HEK293T (cell line): ENCODE measurements at regions not wholly inside any gene's neighbourhood (a gene's known extent, or its start where the extent isn't known, plus 50 kb on each side); places are given as distances from the start of the nearest gene placed in this dataset.

Source experiments
- ARNT ChIP-seq: fragments of 450-650 bp; IDR thresholded peaks from 2 replicates; pipeline ENCODE4 v1.6.1; 2017; ENCODE audit warnings: mild to moderate bottlenecking
- HDGF ChIP-seq: fragments of 450-650 bp; IDR thresholded peaks from 2 replicates; pipeline ENCODE4 v1.6.1; 2017; ENCODE audit warnings: antibody characterized with exemption, borderline replicate concordance
- L3MBTL2 ChIP-seq: fragments of 450-650 bp; conservative IDR thresholded peaks from 2 replicates; pipeline ENCODE4 v1.6.1; 2016; ENCODE audit warnings: mild to moderate bottlenecking
- SP1 ChIP-seq: fragments of 450-650 bp; IDR thresholded peaks from 2 replicates; pipeline ENCODE4 v1.6.1; 2017
- TARDBP ChIP-seq: fragments of 450-650 bp; IDR thresholded peaks from 2 replicates; pipeline ENCODE4 v1.6.1; 2016
- ZNF384 ChIP-seq: fragments of 450-650 bp; IDR thresholded peaks from 2 replicates; pipeline ENCODE4 v1.6.1; 2016
- TF ChIP-seq, protein P1 (sequence below): fragments of 450-650 bp; IDR thresholded peaks from 2 replicates; pipeline ENCODE4 v1.6.1; 2016

DNA sequence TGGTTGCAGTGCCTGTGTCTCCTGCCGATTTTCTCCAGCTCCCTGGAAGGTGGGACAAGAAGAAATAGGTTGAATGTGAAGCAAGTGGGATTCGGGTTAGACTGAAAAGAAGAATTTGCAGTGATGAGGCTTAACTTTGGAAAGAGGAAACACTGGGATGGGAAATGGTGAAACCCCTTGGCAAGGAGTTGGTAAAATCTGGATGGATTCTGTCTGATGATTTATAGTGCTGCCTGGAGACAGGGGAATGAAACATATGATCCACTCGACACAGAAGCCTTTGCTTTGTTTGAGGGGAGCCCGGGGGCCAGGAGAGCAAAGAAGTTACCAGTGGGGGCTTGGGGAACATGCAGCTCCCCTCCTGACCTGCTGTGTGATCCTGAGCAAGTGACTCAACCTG lies 67.2 kb downstream of the UBIAD1 start:
- TF ChIP-seq ZNF384 = no peak
- TF ChIP-seq, protein P1, sequence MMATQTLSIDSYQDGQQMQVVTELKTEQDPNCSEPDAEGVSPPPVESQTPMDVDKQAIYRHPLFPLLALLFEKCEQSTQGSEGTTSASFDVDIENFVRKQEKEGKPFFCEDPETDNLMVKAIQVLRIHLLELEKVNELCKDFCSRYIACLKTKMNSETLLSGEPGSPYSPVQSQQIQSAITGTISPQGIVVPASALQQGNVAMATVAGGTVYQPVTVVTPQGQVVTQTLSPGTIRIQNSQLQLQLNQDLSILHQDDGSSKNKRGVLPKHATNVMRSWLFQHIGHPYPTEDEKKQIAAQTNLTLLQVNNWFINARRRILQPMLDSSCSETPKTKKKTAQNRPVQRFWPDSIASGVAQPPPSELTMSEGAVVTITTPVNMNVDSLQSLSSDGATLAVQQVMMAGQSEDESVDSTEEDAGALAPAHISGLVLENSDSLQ = no peak
- TF ChIP-seq SP1 = no peak
- TF ChIP-seq HDGF = no peak
- TF ChIP-seq ARNT = no peak
- no peak for TF ChIP-seq TARDBP
- no peak for TF ChIP-seq L3MBTL2
